Activated T-cell treated with anti-CD3 and anti-CD28 coated beads, Interleukin-2, amount 50 U/mL, for 72 hours (primary cell): ENCODE measurements at regions not wholly inside any gene's neighbourhood (a gene's known extent, or its start where the extent isn't known, plus 50 kb on each side); places are given as distances from the start of the nearest gene placed in this dataset.
"Not testable (repeated sequence)": the region's sequence is repeated elsewhere in the genome, so short reads cannot be mapped to it uniquely, and the experiment has no call there.

Source experiments
- ATAC-seq, 2 donors: fragments of 150-1000 bp; cut with Tn5 transposase; replicated peaks in 1 of 2; 2 replicates each; pipeline ENCODE4 v1.10.0; 2021; ENCODE audit warnings: moderate library complexity in 2 of 2, mild to moderate bottlenecking in 1 of 2
- DNase-seq, 2 donors: peaks; one replicate each; pipeline ENCODE4 v3.0.0; 2021 to 2022; ENCODE audit warnings: mixed read lengths in 1 of 2
- H3K27ac Mint-ChIP-seq: one replicate; pipeline ENCODE4 v1.8.0; 2022; ENCODE audit warnings: mild to moderate bottlenecking, moderate library complexity, mixed read lengths
- H3K27me3 Mint-ChIP-seq: one replicate; pipeline ENCODE4 v1.8.0; 2022; ENCODE audit warnings: low read depth, mixed read lengths
- H3K36me3 Mint-ChIP-seq, 2 donors: one replicate each; pipeline ENCODE4 v1.8.0; 2022; ENCODE audit warnings: mixed read lengths in 2 of 2, mild to moderate bottlenecking in 1 of 2; ENCODE audit not compliant: insufficient read depth in 2 of 2
- H3K4me1 Mint-ChIP-seq: one replicate; pipeline ENCODE4 v1.8.0; 2022; ENCODE audit warnings: low read depth, mixed read lengths
- H3K4me3 Mint-ChIP-seq, 2 donors: one replicate each; pipeline ENCODE4 v1.8.0; 2022; ENCODE audit warnings: mild to moderate bottlenecking in 2 of 2, mixed read lengths in 2 of 2, moderate library complexity in 2 of 2
- H3K9me3 Mint-ChIP-seq, 2 donors: one replicate each; pipeline ENCODE4 v1.8.0; 2022; ENCODE audit warnings: mixed read lengths in 2 of 2

- H3K4me1 Mint-ChIP-seq, H3K36me3 Mint-ChIP-seq, H3K27me3 Mint-ChIP-seq, H3K9me3 Mint-ChIP-seq: not testable (repeated sequence)
- Mint-ChIP-seq H3K27ac (peak overlapping the region; percentile 93), H3K4me3 (peak overlapping the region; percentile 83 to 86)
- DNase-seq (peak; percentile 11 to 14), ATAC-seq (peak; percentile 55 to 65)
Observed at GRCh38 chr1:187072262-187073034, 243.7 kb downstream of the PLA2G4A start.

- not testable (repeated sequence) for H3K4me1 Mint-ChIP-seq, H3K9me3 Mint-ChIP-seq, H3K27me3 Mint-ChIP-seq, H3K36me3 Mint-ChIP-seq
- Mint-ChIP-seq H3K4me3 (peak overlapping the region; percentile 83 to 86), H3K27ac (peak overlapping the region; percentile 93)
- ATAC-seq: peak in 1 of 2 donors; percentile 29
- peak; percentile 6 to 16 for DNase-seq
Observed at GRCh38 chr1:187073035-187073560, 244.3 kb downstream of the PLA2G4A start.

- not testable (repeated sequence) for H3K4me1 Mint-ChIP-seq, H3K9me3 Mint-ChIP-seq, ATAC-seq, H3K36me3 Mint-ChIP-seq, H3K27ac Mint-ChIP-seq, DNase-seq, H3K27me3 Mint-ChIP-seq
- peak overlapping the region in 1 of 2 donors; percentile 86 for H3K4me3 Mint-ChIP-seq
Observed at GRCh38 chr1:187073634-187074245, 245.0 kb downstream of the PLA2G4A start.

- no peak for DNase-seq
- Mint-ChIP-seq H3K27me3 (no peaks in the 10 kb centered on the region), H3K4me3 (no peak overlapping the region), H3K4me1 (no peaks in the 10 kb centered on the region), H3K27ac (no peak overlapping the region), H3K36me3 (no peaks in the 10 kb centered on the region), H3K9me3 (peaks cover 0 to 7% of the 10 kb centered on the region in 2 donors)
- ATAC-seq: no peak
Observed at GRCh38 chr1:187074445-187075048, 245.8 kb downstream of the PLA2G4A start.

- no peak overlapping the region for H3K27ac Mint-ChIP-seq
- DNase-seq (no peak), ATAC-seq (no peak)
- H3K4me1 Mint-ChIP-seq: no peaks in the 10 kb centered on the region
- H3K9me3 Mint-ChIP-seq: peaks cover 0 to 7% of the 10 kb centered on the region in 2 donors
- H3K4me3 Mint-ChIP-seq: no peak overlapping the region
- H3K36me3 Mint-ChIP-seq: no peaks in the 10 kb centered on the region
- H3K27me3 Mint-ChIP-seq: no peaks in the 10 kb centered on the region
Observed at GRCh38 chr1:187076922-187077321, 248.2 kb downstream of the PLA2G4A start.

GRCh38 chr1:187078321-187078720 is 249.6 kb downstream of the PLA2G4A start:
- no peak overlapping the region for H3K27ac Mint-ChIP-seq
- H3K36me3 Mint-ChIP-seq: no peaks in the 10 kb centered on the region
- no peaks in the 10 kb centered on the region for H3K27me3 Mint-ChIP-seq
- H3K4me1 Mint-ChIP-seq: no peaks in the 10 kb centered on the region
- ATAC-seq: no peak
- H3K4me3 Mint-ChIP-seq: no peak overlapping the region
- peaks cover 0 to 3% of the 10 kb centered on the region in 2 donors for H3K9me3 Mint-ChIP-seq
- no peak for DNase-seq

- DNase-seq (no peak), ATAC-seq (no peak)
- H3K27me3 Mint-ChIP-seq: no peaks in the 10 kb centered on the region
- H3K9me3 Mint-ChIP-seq: peaks cover 0 to 3% of the 10 kb centered on the region in 2 donors
- H3K36me3 Mint-ChIP-seq: no peaks in the 10 kb centered on the region
- H3K27ac Mint-ChIP-seq: no peak overlapping the region
- H3K4me3 Mint-ChIP-seq: no peak overlapping the region
- H3K4me1 Mint-ChIP-seq: no peaks in the 10 kb centered on the region
Observed at GRCh38 chr1:187078916-187079315, 250.2 kb downstream of the PLA2G4A start.

GRCh38 chr1:187079330-187079729 is 250.6 kb downstream of the PLA2G4A start:
- Mint-ChIP-seq H3K4me3 (no peak overlapping the region), H3K27ac (no peak overlapping the region), H3K9me3 (peaks cover 0 to 3% of the 10 kb centered on the region in 2 donors), H3K36me3 (no peaks in the 10 kb centered on the region), H3K27me3 (no peaks in the 10 kb centered on the region), H3K4me1 (no peaks in the 10 kb centered on the region)
- no peak for DNase-seq
- no peak for ATAC-seq

- ATAC-seq: no peak
- H3K36me3 Mint-ChIP-seq: peaks cover 0 to 4% of the 10 kb centered on the region in 2 donors
Observed at GRCh38 chr1:187091666-187092065, 262.9 kb downstream of the PLA2G4A start.

GRCh38 chr1:187092104-187092503 is 263.4 kb downstream of the PLA2G4A start:
- peaks cover 6 to 8% of the 10 kb centered on the region in 2 donors for H3K9me3 Mint-ChIP-seq
- ATAC-seq (peak; percentile 54 to 58), DNase-seq (peak in 1 of 2 donors; percentile 10)

More at GRCh38 chr1:187091666-187092065, 262.9 kb downstream of the PLA2G4A start:
- H3K4me3 Mint-ChIP-seq: peak overlapping the region; percentile 13 to 22
- no peak for DNase-seq
- H3K27me3 Mint-ChIP-seq: no peaks in the 10 kb centered on the region
- peak overlapping the region; percentile 4 for H3K27ac Mint-ChIP-seq
- peaks cover 6 to 8% of the 10 kb centered on the region in 2 donors for H3K9me3 Mint-ChIP-seq
- peaks cover 19% of the 10 kb centered on the region for H3K4me1 Mint-ChIP-seq

GRCh38 chr1:187096689-187097088 is 267.9 kb downstream of the PLA2G4A start:
- Mint-ChIP-seq H3K27me3 (no peaks in the 10 kb centered on the region), H3K9me3 (peaks cover 2 to 10% of the 10 kb centered on the region in 2 donors), H3K36me3 (no peaks in the 10 kb centered on the region), H3K4me3 (no peak overlapping the region), H3K27ac (no peak overlapping the region), H3K4me1 (peaks cover 11% of the 10 kb centered on the region)
- ATAC-seq (no peak), DNase-seq (no peak)

More at GRCh38 chr1:187092104-187092503, 263.4 kb downstream of the PLA2G4A start:
- Mint-ChIP-seq H3K27ac (peak overlapping the region; percentile 4), H3K4me1 (peaks cover 15% of the 10 kb centered on the region), H3K36me3 (peaks cover 0 to 4% of the 10 kb centered on the region in 2 donors), H3K27me3 (no peaks in the 10 kb centered on the region), H3K4me3 (peak overlapping the region; percentile 13 to 22)

- Mint-ChIP-seq H3K36me3 (no peaks in the 10 kb centered on the region), H3K27ac (no peak overlapping the region), H3K27me3 (no peaks in the 10 kb centered on the region), H3K4me3 (no peak overlapping the region), H3K9me3 (peaks cover 0 to 4% of the 10 kb centered on the region in 2 donors), H3K4me1 (no peaks in the 10 kb centered on the region)
- no peak for ATAC-seq
- no peak for DNase-seq
Observed at GRCh38 chr1:187110351-187110750, 281.6 kb downstream of the PLA2G4A start.

GRCh38 chr1:187114792-187115191 is 286.0 kb downstream of the PLA2G4A start:
- H3K27me3 Mint-ChIP-seq: no peaks in the 10 kb centered on the region
- no peaks in the 10 kb centered on the region for H3K36me3 Mint-ChIP-seq
- no peak overlapping the region for H3K27ac Mint-ChIP-seq
- no peak for DNase-seq
- H3K9me3 Mint-ChIP-seq: peaks cover 6 to 7% of the 10 kb centered on the region in 2 donors
- no peaks in the 10 kb centered on the region for H3K4me1 Mint-ChIP-seq
- no peak for ATAC-seq
- no peak overlapping the region for H3K4me3 Mint-ChIP-seq
